SK-N-SH (cell line): ENCODE measurements at regions not wholly inside any gene's neighbourhood (a gene's known extent, or its start where the extent isn't known, plus 50 kb on each side); places are given as distances from the start of the nearest gene placed in this dataset.

ENCODE experiments used
- CTCF ChIA-PET: fragments of 300-600, 350-600 bp; formaldehyde crosslinking; extraction: SDS; loops from one replicate; lab custom pipeline; 2021; lab: Yijun Ruan, JAX
- POLR2A ChIA-PET: fragments of 350-600 bp; sonication (Branson Sonifier 250); formaldehyde crosslinking; extraction: SDS; loops from one replicate; lab custom pipeline; 2020; ENCODE audit warnings: antibody characterized with exemption, inconsistent platforms; lab: Yijun Ruan, JAX
- DNase-seq: peaks from one replicate; pipeline ENCODE4 v3.0.0; 2012
- H2AFZ ChIP-seq: fragments of 200-600 bp; sonication (generic); 2 replicates; pipeline ENCODE4 v1.8.1; 2016; ENCODE audit warnings: antibody characterized with exemption, mild to moderate bottlenecking, low read depth
- H3F3A ChIP-seq: fragments of 200-600 bp; sonication (generic); replicated peaks from 2 replicates; pipeline ENCODE3; 2016; ENCODE audit warnings: antibody characterized with exemption, mild to moderate bottlenecking; ENCODE audit not compliant: insufficient read depth
- H3K27ac ChIP-seq, 2 experiments: fragments of 200-500 bp in 1 of 2; fragments of 200-600 bp in 1 of 2; sonication (Bioruptor generic) in 1 of 2; sonication (generic), shearing (Covaris generic) in 1 of 2; 2 replicates each; pipeline versions ENCODE4 v1.5.1 to v1.6.1; 2014 to 2016; ENCODE audit warnings: low read depth in 2 of 2, inconsistent platforms in 1 of 2, low read length in 1 of 2, mild to moderate bottlenecking in 1 of 2, mixed read lengths in 1 of 2
- H3K27me3 ChIP-seq: fragments of 200-600 bp; sonication (generic), shearing (Covaris generic); 2 replicates; pipeline ENCODE4 v1.6.1; 2016; ENCODE audit warnings: mixed run types; ENCODE audit not compliant: insufficient read depth
- H3K36me3 ChIP-seq, 2 experiments: fragments of 200-500 bp in 1 of 2; fragments of 200-600 bp in 1 of 2; sonication (Bioruptor generic) in 1 of 2; sonication (generic) in 1 of 2; replicated peaks in 1 of 2; 2 replicates each; pipeline versions ENCODE3 to v1.5.1; 2014 to 2016; ENCODE audit warnings: low read length in 1 of 2, mild to moderate bottlenecking in 1 of 2; ENCODE audit not compliant: insufficient read depth in 2 of 2, control insufficient read depth in 1 of 2
- H3K4me1 ChIP-seq, 2 experiments: fragments of 200-500 bp in 1 of 2; fragments of 200-600 bp in 1 of 2; sonication (Bioruptor generic) in 1 of 2; sonication (generic), shearing (Covaris generic) in 1 of 2; 2 replicates each; pipeline versions ENCODE4 v1.5.1 to v1.6.1; 2014 to 2016; ENCODE audit warnings: low read depth in 1 of 2, low read length in 1 of 2, mixed run types in 1 of 2; ENCODE audit not compliant: insufficient read depth in 2 of 2, control insufficient read depth in 1 of 2
- H3K4me2 ChIP-seq: fragments of 200-600 bp; sonication (generic), shearing (Covaris generic); 2 replicates; pipeline ENCODE4 v1.6.1; 2017; ENCODE audit warnings: mixed run types
- H3K4me3 ChIP-seq, 2 experiments: fragments of 200-500 bp in 1 of 2; fragments of 200-600 bp in 1 of 2; sonication (Bioruptor generic) in 1 of 2; sonication (generic), shearing (Covaris generic) in 1 of 2; 2 replicates each; pipeline versions ENCODE4 v1.5.1 to v1.8.1; 2014 to 2016; ENCODE audit warnings: low read depth in 2 of 2, inconsistent platforms in 1 of 2, low read length in 1 of 2, mild to moderate bottlenecking in 1 of 2, mixed read lengths in 1 of 2, moderate library complexity in 1 of 2
- H3K79me2 ChIP-seq: fragments of 200-600 bp; sonication (generic); 2 replicates; pipeline ENCODE4 v1.8.1; 2017; ENCODE audit warnings: mild to moderate bottlenecking; ENCODE audit not compliant: insufficient read depth
- H3K9ac ChIP-seq: fragments of 200-600 bp; sonication (generic); 2 replicates; pipeline ENCODE4 v1.6.1; 2017; ENCODE audit warnings: mixed run types
- H3K9me2 ChIP-seq: fragments of 200-600 bp; sonication (generic); 2 replicates; pipeline ENCODE4 v1.6.1; 2017; ENCODE audit warnings: mixed run types
- H3K9me3 ChIP-seq: fragments of 200-600 bp; sonication (generic); 2 replicates; pipeline ENCODE4 v1.6.1; 2017; ENCODE audit warnings: mixed run types, mild to moderate bottlenecking, moderate library complexity
- H4K20me1 ChIP-seq: fragments of 200-600 bp; sonication (generic); 2 replicates; pipeline ENCODE4 v1.6.1; 2017; ENCODE audit warnings: mild to moderate bottlenecking, mixed run types; ENCODE audit not compliant: insufficient read depth
- ELF1 ChIP-seq: IDR thresholded peaks from 2 replicates; pipeline ENCODE4 v1.4.0; 2012
- EZH2phosphoT487 ChIP-seq: fragments of 200-600 bp; sonication (generic); IDR thresholded peaks from 2 replicates; pipeline ENCODE4 v1.6.1; 2017; ENCODE audit warnings: low read depth, mixed run types, mild to moderate bottlenecking, antibody characterized with exemption, moderate library complexity, borderline replicate concordance
- FOSL2 ChIP-seq: IDR thresholded peaks from 2 replicates; pipeline ENCODE4 v1.4.0; 2012; ENCODE audit warnings: low read depth, mild to moderate bottlenecking, moderate library complexity, borderline replicate concordance
- RCOR1 ChIP-seq: fragments of 150-350 bp; IDR thresholded peaks from 2 replicates; pipeline ENCODE4 v1.6.1; 2017; ENCODE audit warnings: antibody characterized with exemption, low read length
- SIN3A ChIP-seq: IDR thresholded peaks from 2 replicates; pipeline ENCODE4 v1.6.1; 2012; ENCODE audit warnings: low read depth, mild to moderate bottlenecking, low read length, moderate library complexity, borderline replicate concordance
- YY1 ChIP-seq: IDR thresholded peaks from 2 replicates; pipeline ENCODE4 v1.4.0; 2012; ENCODE audit warnings: low read depth, mild to moderate bottlenecking
- WGBS: methylation state at CpG from one replicate; pipeline ENCODE4 v1.1.6; 2017; ENCODE audit warnings: low lambda C conversion rate; 5-methylcytosine and 5-hydroxymethylcytosine counted together
- TF ChIP-seq, protein P1 (sequence below): IDR thresholded peaks from 2 replicates; pipeline ENCODE4 v1.6.1; 2012; ENCODE audit warnings: mild to moderate bottlenecking, low read depth, low read length, moderate library complexity
- TF ChIP-seq, protein P2 (sequence below): IDR thresholded peaks from 2 replicates; pipeline ENCODE4 v1.4.0; 2012; ENCODE audit warnings: low read depth

- H3K27me3 ChIP-seq = no peaks in the 10 kb centered on the region
- no peaks in the 10 kb centered on the region for H3K79me2 ChIP-seq
- DNase-seq = no peak
- H3K4me1 ChIP-seq = no peaks in the 10 kb centered on the region; a peak in 1 of 4 replicates
- no peaks in the 10 kb centered on the region for H4K20me1 ChIP-seq
- H2AFZ ChIP-seq = no peak overlapping the region
- no peak overlapping the region for H3K27ac ChIP-seq
- WGBS = 12% methylated on average over 3 of the region's 3 CpGs
- no peaks in the 10 kb centered on the region for H3K36me3 ChIP-seq
- no peaks in the 10 kb centered on the region for H3F3A ChIP-seq
- H3K9me3 ChIP-seq = no peaks in the 10 kb centered on the region
- H3K4me3 ChIP-seq = no peak overlapping the region
- no peak overlapping the region for H3K9ac ChIP-seq
- TF ChIP-seq ELF1 = no peak
- no peak for TF ChIP-seq RCOR1
- TF ChIP-seq EZH2phosphoT487 = no peak
- no peak for TF ChIP-seq YY1
- TF ChIP-seq, protein P1, sequence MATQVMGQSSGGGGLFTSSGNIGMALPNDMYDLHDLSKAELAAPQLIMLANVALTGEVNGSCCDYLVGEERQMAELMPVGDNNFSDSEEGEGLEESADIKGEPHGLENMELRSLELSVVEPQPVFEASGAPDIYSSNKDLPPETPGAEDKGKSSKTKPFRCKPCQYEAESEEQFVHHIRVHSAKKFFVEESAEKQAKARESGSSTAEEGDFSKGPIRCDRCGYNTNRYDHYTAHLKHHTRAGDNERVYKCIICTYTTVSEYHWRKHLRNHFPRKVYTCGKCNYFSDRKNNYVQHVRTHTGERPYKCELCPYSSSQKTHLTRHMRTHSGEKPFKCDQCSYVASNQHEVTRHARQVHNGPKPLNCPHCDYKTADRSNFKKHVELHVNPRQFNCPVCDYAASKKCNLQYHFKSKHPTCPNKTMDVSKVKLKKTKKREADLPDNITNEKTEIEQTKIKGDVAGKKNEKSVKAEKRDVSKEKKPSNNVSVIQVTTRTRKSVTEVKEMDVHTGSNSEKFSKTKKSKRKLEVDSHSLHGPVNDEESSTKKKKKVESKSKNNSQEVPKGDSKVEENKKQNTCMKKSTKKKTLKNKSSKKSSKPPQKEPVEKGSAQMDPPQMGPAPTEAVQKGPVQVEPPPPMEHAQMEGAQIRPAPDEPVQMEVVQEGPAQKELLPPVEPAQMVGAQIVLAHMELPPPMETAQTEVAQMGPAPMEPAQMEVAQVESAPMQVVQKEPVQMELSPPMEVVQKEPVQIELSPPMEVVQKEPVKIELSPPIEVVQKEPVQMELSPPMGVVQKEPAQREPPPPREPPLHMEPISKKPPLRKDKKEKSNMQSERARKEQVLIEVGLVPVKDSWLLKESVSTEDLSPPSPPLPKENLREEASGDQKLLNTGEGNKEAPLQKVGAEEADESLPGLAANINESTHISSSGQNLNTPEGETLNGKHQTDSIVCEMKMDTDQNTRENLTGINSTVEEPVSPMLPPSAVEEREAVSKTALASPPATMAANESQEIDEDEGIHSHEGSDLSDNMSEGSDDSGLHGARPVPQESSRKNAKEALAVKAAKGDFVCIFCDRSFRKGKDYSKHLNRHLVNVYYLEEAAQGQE = no peak
- TF ChIP-seq FOSL2 = no peak
- H3K9me2 ChIP-seq = no peaks in the 10 kb centered on the region
- no peak overlapping the region for H3K4me2 ChIP-seq
- POLR2A ChIA-PET = no interaction called here
- CTCF ChIA-PET = interaction anchor here (1.0 to 3.7 kb wide), 3 partner anchors 12 to 15 kb away, joined by 3 to 15 read pairs (median 6); no protein-coding TSS in a partner anchor
These were observed 276.7 kb upstream of the API5 start for GRCh38 chr11:43035086-43035485.

- H3K4me3 ChIP-seq = no peak overlapping the region
- H3K4me1 ChIP-seq = peaks cover 0 to 25% of the 10 kb centered on the region in 2 experiments; a peak in 2 of 4 replicates
- no peaks in the 10 kb centered on the region for H3K27me3 ChIP-seq
- no peak overlapping the region for H3K9ac ChIP-seq
- TF ChIP-seq, protein P2, sequence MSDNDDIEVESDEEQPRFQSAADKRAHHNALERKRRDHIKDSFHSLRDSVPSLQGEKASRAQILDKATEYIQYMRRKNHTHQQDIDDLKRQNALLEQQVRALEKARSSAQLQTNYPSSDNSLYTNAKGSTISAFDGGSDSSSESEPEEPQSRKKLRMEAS = no peak
- no peak for TF ChIP-seq SIN3A
- ChIA-PET CTCF (no interaction called here), POLR2A (no interaction called here)
- DNase-seq = no peak
- no peak overlapping the region for H3K27ac ChIP-seq
- H3F3A ChIP-seq = no peaks in the 10 kb centered on the region
- H3K36me3 ChIP-seq = no peaks in the 10 kb centered on the region
- no peaks in the 10 kb centered on the region for H3K79me2 ChIP-seq
- no peak overlapping the region for H2AFZ ChIP-seq
- H3K9me2 ChIP-seq = no peaks in the 10 kb centered on the region
- H3K4me2 ChIP-seq = no peak overlapping the region
- no peaks in the 10 kb centered on the region for H4K20me1 ChIP-seq
- H3K9me3 ChIP-seq = no peaks in the 10 kb centered on the region
- WGBS = 10% methylated on average over 2 of the region's 2 CpGs
These were observed 258.0 kb upstream of the API5 start for GRCh38 chr11:43053638-43054412.
